ENCODE measurements at regions not wholly inside any gene's neighbourhood (a gene's known extent, or its start where the extent isn't known, plus 50 kb on each side); places are given as distances from the start of the nearest gene placed in this dataset.
"Not testable (repeated sequence)": the region's sequence is repeated elsewhere in the genome, so short reads cannot be mapped to it uniquely, and the experiment has no call there.

- TF ChIP-seq POLR2AphosphoS5 (IDR thresholded peaks at IDR 0.05; ENCODE audit: borderline replicate concordance, low read depth, low read length); EZH2 (IDR thresholded peaks at IDR 0.05): not testable (repeated sequence)
These were observed 326.6 kb upstream of the KCNMB2 start for GRCh38 chr3:178209618-178210017.

All from SK-N-MC (cell line).